Activated CD8-positive, alpha-beta memory T cell treated with anti-CD3 and anti-CD28 coated beads, Interleukin-2, amount 10 ng/mL, durations not matched to agents 7 days and 5 days (primary cell): ENCODE measurements at regions not wholly inside any gene's neighbourhood (a gene's known extent, or its start where the extent isn't known, plus 50 kb on each side); places are given as distances from the start of the nearest gene placed in this dataset.

Source experiments
- ATAC-seq: fragments of 150-1000 bp; cut with Tn5 transposase; one replicate; pipeline ENCODE4 v1.10.0; 2021; ENCODE audit warnings: moderate library complexity
- CTCF ChIA-PET: fragments of 350-600 bp; sonication (Branson Sonifier 250); formaldehyde crosslinking; loops from one replicate; lab custom pipeline; 2021; ENCODE audit warnings: antibody characterized with exemption; lab: Charles Lee
- DNase-seq: peaks from one replicate; pipeline ENCODE4 v3.0.0-alpha.2; 2020
- H3K27ac Mint-ChIP-seq: one replicate; pipeline ENCODE4 v1.8.0; 2021; ENCODE audit warnings: mild to moderate bottlenecking, mixed read lengths
- H3K27me3 Mint-ChIP-seq: one replicate; pipeline ENCODE4 v1.8.0; 2021; ENCODE audit warnings: mixed read lengths
- H3K36me3 Mint-ChIP-seq: one replicate; pipeline ENCODE4 v1.8.0; 2021; ENCODE audit warnings: mild to moderate bottlenecking, mixed read lengths
- H3K4me1 Mint-ChIP-seq: one replicate; pipeline ENCODE4 v1.8.0; 2021; ENCODE audit warnings: mixed read lengths
- H3K4me3 Mint-ChIP-seq: one replicate; pipeline ENCODE4 v1.8.0; 2021; ENCODE audit warnings: mild to moderate bottlenecking, moderate library complexity, mixed read lengths
- H3K9me3 Mint-ChIP-seq: one replicate; pipeline ENCODE4 v1.8.0; 2022; ENCODE audit warnings: low read depth, mixed read lengths

DNA sequence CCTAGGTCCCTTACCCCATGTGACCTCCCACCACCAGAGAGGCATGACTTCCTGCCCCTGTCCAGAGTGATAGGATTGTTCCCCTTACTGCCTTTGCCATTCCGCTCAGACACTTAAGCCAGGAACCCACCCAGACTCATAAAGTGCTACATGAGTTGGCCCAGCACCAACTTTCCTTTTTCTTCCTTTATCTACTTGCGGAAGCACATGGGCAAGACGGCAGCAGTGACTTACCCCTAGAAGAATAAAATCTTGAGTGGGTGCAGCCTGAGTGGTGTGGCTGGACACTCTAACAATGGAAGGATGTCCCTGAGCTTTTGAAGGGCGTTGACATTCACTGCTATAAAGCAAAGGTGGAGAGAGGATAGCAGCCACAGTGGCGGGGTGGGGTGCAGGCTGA is 100.1 kb downstream of the MAB21L3 start:
- ATAC-seq (no peak), DNase-seq (no peak)
- Mint-ChIP-seq H3K4me1 (no peaks in the 10 kb centered on the region), H3K9me3 (no peaks in the 10 kb centered on the region), H3K4me3 (no peak overlapping the region), H3K36me3 (no peaks in the 10 kb centered on the region), H3K27me3 (no peaks in the 10 kb centered on the region), H3K27ac (no peak overlapping the region)
- CTCF ChIA-PET = no interaction called here

DNA sequence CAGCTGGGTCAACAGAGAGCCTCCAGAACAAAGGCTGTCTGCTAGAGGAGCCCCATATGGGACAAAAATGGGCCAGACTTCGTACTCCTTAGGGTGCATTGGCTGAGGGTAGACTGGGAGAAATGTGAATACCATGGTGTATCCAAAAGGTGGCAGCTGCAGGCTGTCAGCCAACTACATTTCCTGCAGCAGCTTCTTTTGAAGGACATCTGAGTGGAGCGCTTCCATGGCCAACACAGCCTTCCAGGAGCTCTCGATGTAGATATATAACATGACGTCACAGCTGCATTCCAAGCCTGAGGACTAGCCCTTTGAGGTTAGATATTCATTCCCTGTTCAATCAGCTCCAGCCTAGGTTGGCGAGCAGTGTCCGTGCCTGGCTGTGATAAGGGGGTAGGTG is 107.7 kb downstream of the MAB21L3 start:
- no peak for ATAC-seq
- Mint-ChIP-seq H3K4me1 (no peaks in the 10 kb centered on the region), H3K36me3 (no peaks in the 10 kb centered on the region), H3K4me3 (no peak overlapping the region), H3K27me3 (no peaks in the 10 kb centered on the region), H3K9me3 (no peaks in the 10 kb centered on the region), H3K27ac (no peak overlapping the region)
- no peak for DNase-seq
- CTCF ChIA-PET = interaction anchor here (1.2 kb wide), 1 partner anchor 80 kb away, joined by 3 read pairs; no protein-coding TSS in a partner anchor

DNA sequence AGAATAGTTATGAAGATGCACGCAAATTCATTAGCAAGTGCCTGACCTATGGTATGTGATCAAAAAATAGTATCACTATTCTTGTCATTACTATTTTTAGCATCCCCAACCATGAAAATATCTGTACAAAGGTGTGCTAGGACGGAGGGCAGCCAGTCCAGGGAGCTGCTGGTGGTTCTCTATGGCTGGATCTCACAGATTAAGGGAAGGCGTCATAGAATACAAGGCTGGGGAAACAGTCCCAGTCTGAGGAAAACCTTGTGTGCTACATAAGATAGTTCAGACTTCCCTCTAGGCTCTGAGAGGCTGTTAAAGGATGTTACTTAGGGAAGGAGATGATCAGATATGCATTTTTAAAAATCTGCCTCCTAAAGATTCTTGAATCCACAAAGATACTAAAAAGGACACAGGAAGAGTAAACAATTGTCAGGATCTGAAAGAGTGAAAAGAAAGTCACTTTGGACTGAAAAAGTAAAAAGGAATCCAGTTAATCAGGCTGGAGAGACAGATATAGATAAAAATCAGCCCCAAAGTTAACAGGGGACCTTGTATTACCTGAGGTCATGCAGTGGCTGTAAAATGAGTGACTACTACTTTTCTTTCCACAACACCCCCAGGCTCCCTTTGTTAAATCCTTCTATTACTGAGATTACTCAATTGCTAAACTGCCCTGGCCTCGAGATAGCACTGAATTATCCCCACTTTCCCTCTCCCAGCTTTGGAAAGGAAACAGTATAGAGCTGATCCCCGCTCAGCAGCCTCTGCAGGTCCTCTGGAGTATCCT is 108.6 kb downstream of the MAB21L3 start:
- no peaks in the 10 kb centered on the region for H3K36me3 Mint-ChIP-seq
- H3K4me1 Mint-ChIP-seq = no peaks in the 10 kb centered on the region
- H3K9me3 Mint-ChIP-seq = no peaks in the 10 kb centered on the region
- no peak overlapping the region for H3K27ac Mint-ChIP-seq
- CTCF ChIA-PET = interaction anchor here (1.0 to 1.2 kb wide), 2 partner anchors 81 to 265 kb away, joined by 3 read pairs; no protein-coding TSS in a partner anchor
- DNase-seq (no peak), ATAC-seq (no peak)
- no peaks in the 10 kb centered on the region for H3K27me3 Mint-ChIP-seq
- no peak overlapping the region for H3K4me3 Mint-ChIP-seq

DNA sequence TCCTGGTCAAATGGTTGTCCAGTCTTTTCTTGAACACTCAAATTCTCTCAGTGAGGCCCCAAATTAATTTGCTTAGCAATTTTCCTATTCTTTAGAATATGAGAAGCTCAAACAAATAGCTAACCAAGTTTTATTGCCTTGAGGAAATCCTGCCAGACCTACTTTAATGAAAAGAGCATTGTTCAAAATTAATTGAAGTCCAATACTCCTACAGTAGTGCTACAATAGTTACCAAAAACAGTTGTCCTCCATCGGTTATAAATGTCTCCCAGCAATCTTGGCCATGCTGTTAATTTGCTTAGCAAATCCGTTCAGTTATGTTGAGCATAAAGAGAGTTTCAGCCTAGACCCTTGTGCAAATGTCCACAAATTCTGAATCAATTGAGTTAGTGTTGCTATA is 112.9 kb downstream of the MAB21L3 start:
- no peak overlapping the region for H3K4me3 Mint-ChIP-seq
- no peak for ATAC-seq
- H3K27ac Mint-ChIP-seq = no peak overlapping the region
- no peaks in the 10 kb centered on the region for H3K36me3 Mint-ChIP-seq
- CTCF ChIA-PET = interaction anchor here (0.7 kb wide), 1 partner anchor 36 kb away, joined by 3 read pairs; no protein-coding TSS in a partner anchor
- H3K9me3 Mint-ChIP-seq = no peaks in the 10 kb centered on the region
- peaks cover 3% of the 10 kb centered on the region for H3K27me3 Mint-ChIP-seq
- no peaks in the 10 kb centered on the region for H3K4me1 Mint-ChIP-seq
- DNase-seq = no peak

DNA sequence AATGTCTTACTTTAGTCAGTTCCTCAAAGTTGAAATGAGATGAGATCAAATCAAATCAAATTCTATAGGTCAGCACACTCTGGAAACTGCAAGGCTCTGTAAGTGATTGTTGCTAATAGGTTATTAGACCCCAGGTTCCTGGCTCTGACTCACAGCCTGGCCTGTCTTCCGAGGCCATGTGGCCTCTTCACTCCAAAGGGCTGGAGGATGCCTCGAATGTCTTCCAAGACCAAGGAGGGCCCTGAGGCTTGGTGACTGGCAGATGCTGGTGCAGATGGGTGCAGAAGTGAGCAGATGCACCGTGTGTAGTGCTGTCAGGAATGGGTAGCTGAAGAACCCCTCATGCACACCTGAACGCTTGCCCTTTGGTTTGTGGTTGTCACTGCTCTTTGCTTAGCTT is 113.4 kb downstream of the MAB21L3 start:
- no peak for DNase-seq
- Mint-ChIP-seq H3K4me1 (no peaks in the 10 kb centered on the region), H3K27ac (no peak overlapping the region), H3K9me3 (no peaks in the 10 kb centered on the region), H3K36me3 (no peaks in the 10 kb centered on the region), H3K4me3 (no peak overlapping the region), H3K27me3 (peaks cover 3% of the 10 kb centered on the region)
- ATAC-seq = no peak
- CTCF ChIA-PET = no interaction called here

DNA sequence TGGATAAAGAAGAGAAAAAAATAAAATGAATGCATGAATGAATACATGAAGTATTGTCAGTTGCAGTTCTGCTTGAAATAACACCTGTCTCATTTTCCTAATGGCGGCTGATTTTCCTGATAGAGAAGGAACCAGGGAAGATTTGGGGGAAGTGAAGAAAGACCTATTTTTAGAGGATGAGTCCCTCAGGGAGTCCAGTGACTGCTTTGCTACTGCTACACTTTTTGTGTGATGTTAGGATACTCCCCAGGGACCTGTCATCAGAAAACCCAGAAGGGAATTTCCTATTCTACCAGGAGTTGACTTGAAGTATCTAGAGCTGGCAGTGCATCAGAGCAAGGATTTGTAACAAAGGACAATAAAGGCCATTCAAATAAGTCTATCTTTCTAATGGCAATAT is 114.8 kb downstream of the MAB21L3 start:
- DNase-seq (no peak), ATAC-seq (no peak)
- no peaks in the 10 kb centered on the region for H3K9me3 Mint-ChIP-seq
- CTCF ChIA-PET = no interaction called here
- H3K36me3 Mint-ChIP-seq = no peaks in the 10 kb centered on the region
- no peaks in the 10 kb centered on the region for H3K4me1 Mint-ChIP-seq
- H3K27ac Mint-ChIP-seq = no peak overlapping the region
- peaks cover 3% of the 10 kb centered on the region for H3K27me3 Mint-ChIP-seq
- no peak overlapping the region for H3K4me3 Mint-ChIP-seq

DNA sequence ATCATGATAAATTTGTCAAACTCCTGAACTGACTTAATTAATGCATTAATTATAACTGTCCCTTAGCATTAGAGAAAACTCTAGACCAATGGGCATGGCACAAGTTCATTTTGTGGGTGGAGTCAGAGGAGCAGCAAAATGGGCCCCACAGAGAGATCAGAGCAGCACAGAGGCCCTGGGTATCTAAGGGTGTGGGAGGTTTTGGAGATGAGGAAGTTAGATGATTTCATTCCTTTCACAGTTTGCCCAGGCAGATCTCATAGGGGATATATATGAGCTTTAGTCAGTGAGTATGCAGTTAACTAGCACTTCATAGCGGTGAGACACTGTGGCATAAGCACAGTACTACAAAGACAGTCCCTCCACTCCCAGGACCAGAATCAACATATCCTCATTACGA is 117.3 kb downstream of the MAB21L3 start:
- Mint-ChIP-seq H3K36me3 (no peaks in the 10 kb centered on the region), H3K4me3 (no peak overlapping the region), H3K27me3 (peaks cover 3% of the 10 kb centered on the region), H3K27ac (no peak overlapping the region), H3K9me3 (no peaks in the 10 kb centered on the region), H3K4me1 (no peaks in the 10 kb centered on the region)
- DNase-seq = no peak
- no peak for ATAC-seq
- CTCF ChIA-PET = no interaction called here

DNA sequence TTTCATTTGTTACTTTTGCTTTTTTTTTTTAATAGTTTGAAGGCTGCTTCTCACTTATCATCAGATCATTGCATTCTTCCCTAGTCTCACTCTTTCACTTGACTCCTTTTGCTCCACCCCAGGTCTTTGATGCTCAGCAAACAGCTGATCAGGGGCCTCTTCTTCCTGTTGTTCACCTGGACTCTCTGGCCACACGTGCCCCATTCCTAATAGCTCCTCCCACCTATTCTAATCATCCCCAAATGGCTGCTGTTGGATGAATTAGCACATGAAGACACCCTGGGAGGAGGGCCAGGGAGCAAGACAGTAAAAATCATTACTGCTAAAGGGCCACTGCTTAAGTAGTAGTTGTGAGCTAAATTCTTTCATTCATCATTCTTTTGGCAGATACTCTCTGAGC is 119.5 kb downstream of the MAB21L3 start:
- Mint-ChIP-seq H3K27me3 (peaks cover 3% of the 10 kb centered on the region), H3K36me3 (no peaks in the 10 kb centered on the region), H3K27ac (no peak overlapping the region), H3K4me3 (no peak overlapping the region), H3K4me1 (no peaks in the 10 kb centered on the region), H3K9me3 (no peaks in the 10 kb centered on the region)
- no peak for DNase-seq
- no peak for ATAC-seq
- CTCF ChIA-PET = no interaction called here

DNA sequence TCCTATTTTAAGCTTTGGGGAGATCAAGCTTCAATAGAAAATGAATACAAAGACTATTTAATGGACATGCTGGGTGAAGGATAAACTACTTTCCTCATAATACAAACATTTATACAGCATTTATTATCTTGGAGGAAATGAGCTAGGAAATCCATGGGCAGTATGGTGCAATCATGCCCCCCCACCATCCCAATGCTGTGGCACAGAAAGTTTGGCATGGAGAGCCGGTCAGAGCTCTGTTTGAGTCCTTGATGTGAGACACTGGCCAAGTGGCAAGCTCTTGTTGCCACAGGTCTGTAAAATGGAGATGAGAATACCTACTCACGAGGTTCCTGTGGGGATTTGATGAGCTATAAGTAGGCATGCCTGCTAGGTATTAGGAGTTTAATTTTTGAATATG is 120.6 kb downstream of the MAB21L3 start:
- Mint-ChIP-seq H3K9me3 (no peaks in the 10 kb centered on the region), H3K4me1 (no peaks in the 10 kb centered on the region), H3K36me3 (no peaks in the 10 kb centered on the region), H3K27ac (no peak overlapping the region), H3K27me3 (peaks cover 3% of the 10 kb centered on the region), H3K4me3 (no peak overlapping the region)
- CTCF ChIA-PET = interaction anchor here (0.9 kb wide), 2 partner anchors 93 to 254 kb away, joined by 3 to 5 read pairs; no protein-coding TSS in a partner anchor
- ATAC-seq (no peak), DNase-seq (no peak)

DNA sequence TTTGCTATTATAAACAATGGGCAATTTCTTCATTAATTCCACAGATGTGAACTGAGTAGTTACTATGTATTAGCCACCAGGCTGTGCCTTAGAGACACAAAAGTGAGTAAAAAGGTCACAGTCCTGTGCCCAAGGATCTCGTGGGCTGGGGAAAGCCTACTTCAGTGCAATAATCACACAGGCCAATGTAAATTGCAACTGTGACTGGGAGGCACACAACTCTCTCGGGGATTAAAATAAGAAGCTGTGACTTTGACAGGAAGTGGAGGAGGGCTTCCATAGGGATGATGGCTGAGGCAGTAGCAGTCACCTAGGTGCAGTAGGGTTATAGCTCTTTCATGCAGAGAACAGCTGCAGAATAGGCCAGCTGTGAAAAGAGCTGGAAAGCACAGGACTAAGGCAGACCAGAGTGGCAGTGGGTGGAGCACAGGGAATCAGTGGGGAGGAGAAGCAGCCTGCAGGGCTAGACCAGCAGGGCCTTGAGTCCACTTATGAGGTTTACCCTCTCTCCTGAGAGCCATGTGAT is 121.9 kb downstream of the MAB21L3 start:
- Mint-ChIP-seq H3K27me3 (no peaks in the 10 kb centered on the region), H3K9me3 (no peaks in the 10 kb centered on the region), H3K27ac (no peak overlapping the region), H3K36me3 (no peaks in the 10 kb centered on the region), H3K4me3 (no peak overlapping the region), H3K4me1 (no peaks in the 10 kb centered on the region)
- CTCF ChIA-PET = interaction anchor here (1.0 kb wide), 1 partner anchor 94 kb away, joined by 3 read pairs; no protein-coding TSS in a partner anchor
- DNase-seq (no peak), ATAC-seq (no peak)

DNA sequence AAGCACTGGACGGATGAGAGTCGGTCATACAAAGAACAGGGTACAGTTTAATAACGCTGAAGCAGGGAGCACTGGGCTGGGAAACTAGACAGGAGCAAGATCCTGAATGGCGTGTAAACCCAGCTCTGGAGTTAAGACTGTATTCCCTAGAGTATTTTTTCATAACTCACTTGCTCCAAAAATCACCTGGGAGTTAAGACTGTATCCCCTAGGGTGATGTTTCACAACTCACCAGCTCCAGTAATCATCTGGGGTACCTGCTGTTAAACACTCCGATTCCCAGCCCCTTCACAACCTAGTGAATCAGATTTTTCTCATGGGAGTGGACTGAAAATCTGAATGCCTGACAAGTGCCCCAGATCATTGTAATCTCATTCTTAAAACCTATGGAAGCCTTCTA is 123.2 kb downstream of the MAB21L3 start:
- H3K27me3 Mint-ChIP-seq = no peaks in the 10 kb centered on the region
- no peak for ATAC-seq
- no peak overlapping the region for H3K4me3 Mint-ChIP-seq
- H3K27ac Mint-ChIP-seq = no peak overlapping the region
- H3K4me1 Mint-ChIP-seq = no peaks in the 10 kb centered on the region
- no peaks in the 10 kb centered on the region for H3K9me3 Mint-ChIP-seq
- CTCF ChIA-PET = interaction anchor here (1.0 kb wide), 1 partner anchor 251 kb away, joined by 3 read pairs; no protein-coding TSS in a partner anchor
- no peak for DNase-seq
- no peaks in the 10 kb centered on the region for H3K36me3 Mint-ChIP-seq

DNA sequence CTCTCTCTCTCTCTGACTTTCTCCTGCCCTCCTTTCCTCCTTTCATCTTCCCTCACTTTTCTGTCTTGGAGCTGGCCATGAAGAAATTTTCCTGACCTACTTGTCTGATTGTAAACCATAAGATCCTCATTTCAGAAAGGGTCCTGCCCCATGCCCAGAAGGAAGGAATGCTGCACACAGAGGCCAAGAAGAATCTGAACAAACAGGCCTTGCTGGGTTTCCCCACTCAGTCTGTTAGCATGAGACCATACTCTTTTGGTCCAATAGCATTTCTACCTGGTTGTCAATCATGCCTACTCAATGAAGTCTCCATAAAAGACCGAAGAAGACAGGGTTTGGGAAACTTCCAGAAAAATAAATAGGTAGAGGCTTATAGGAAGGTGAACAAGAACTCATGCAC is 128.7 kb downstream of the MAB21L3 start:
- Mint-ChIP-seq H3K27me3 (no peaks in the 10 kb centered on the region), H3K36me3 (no peaks in the 10 kb centered on the region), H3K4me3 (no peak overlapping the region), H3K27ac (no peak overlapping the region), H3K4me1 (no peaks in the 10 kb centered on the region), H3K9me3 (no peaks in the 10 kb centered on the region)
- no peak for ATAC-seq
- CTCF ChIA-PET = interaction anchor here (0.8 kb wide), 1 partner anchor 143 kb away, joined by 3 read pairs; no protein-coding TSS in a partner anchor
- no peak for DNase-seq

DNA sequence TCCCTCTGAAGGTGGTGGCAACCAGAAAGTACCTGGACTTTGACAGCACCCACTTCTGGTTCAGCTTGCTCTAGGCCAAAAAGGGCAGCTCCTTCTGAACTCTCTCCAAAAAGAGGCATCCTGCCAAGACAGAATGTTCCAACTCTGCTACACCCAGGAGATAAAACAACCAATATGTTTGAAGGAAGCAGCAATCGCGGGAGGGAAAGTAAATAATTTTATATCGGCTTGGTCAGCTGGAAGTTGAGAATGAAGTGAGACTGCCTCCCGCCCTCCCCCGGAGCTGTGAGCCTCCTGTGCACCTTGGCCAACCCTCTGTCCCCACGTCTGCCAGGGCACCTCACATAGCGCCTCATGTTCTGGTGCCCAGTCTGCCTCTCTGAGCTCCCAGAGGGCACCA is 130.3 kb upstream of the ATP1A1 start:
- H3K27ac Mint-ChIP-seq = no peak overlapping the region
- no peaks in the 10 kb centered on the region for H3K9me3 Mint-ChIP-seq
- no peak overlapping the region for H3K4me3 Mint-ChIP-seq
- DNase-seq = no peak
- no peaks in the 10 kb centered on the region for H3K27me3 Mint-ChIP-seq
- ATAC-seq = no peak
- CTCF ChIA-PET = no interaction called here
- H3K36me3 Mint-ChIP-seq = no peaks in the 10 kb centered on the region
- H3K4me1 Mint-ChIP-seq = no peaks in the 10 kb centered on the region
